HUES64 (cell line): ENCODE measurements at regions not wholly inside any gene's neighbourhood (a gene's known extent, or its start where the extent isn't known, plus 50 kb on each side); places are given as distances from the start of the nearest gene placed in this dataset.

ENCODE experiments used
- H3K27ac ChIP-seq: 2 replicates; pipeline ENCODE4 v1.7.0; 2013; ENCODE audit warnings: low read depth, low read length, inconsistent platforms
- H3K27me3 ChIP-seq: 2 replicates; pipeline ENCODE4 v1.6.1; 2013; ENCODE audit warnings: mild to moderate bottlenecking, low read length; ENCODE audit not compliant: insufficient read depth
- H3K36me3 ChIP-seq: 2 replicates; pipeline ENCODE4 v1.6.1; 2013; ENCODE audit warnings: mild to moderate bottlenecking, low read length; ENCODE audit not compliant: insufficient read depth
- H3K4me1 ChIP-seq: 2 replicates; pipeline ENCODE4 v1.6.1; 2013; ENCODE audit warnings: mild to moderate bottlenecking, low read length, moderate library complexity; ENCODE audit not compliant: insufficient read depth
- H3K4me3 ChIP-seq: 2 replicates; pipeline ENCODE4 v1.5.1; 2013; ENCODE audit warnings: mild to moderate bottlenecking, low read length, moderate library complexity
- H3K9ac ChIP-seq: 2 replicates; pipeline ENCODE4 v1.6.1; 2013; ENCODE audit warnings: mild to moderate bottlenecking, low read depth, low read length
- H3K9me3 ChIP-seq: 2 replicates; pipeline ENCODE4 v1.6.1; 2013; ENCODE audit warnings: low read depth, low read length; ENCODE audit not compliant: insufficient read depth
- WGBS: fragments of 150-250, 120-280 bp; methylation state at CpG from one replicate; pipeline ENCODE4 v1.1.7; 2013; ENCODE audit warnings: missing lambda C conversion rate; 5-methylcytosine and 5-hydroxymethylcytosine counted together

DNA sequence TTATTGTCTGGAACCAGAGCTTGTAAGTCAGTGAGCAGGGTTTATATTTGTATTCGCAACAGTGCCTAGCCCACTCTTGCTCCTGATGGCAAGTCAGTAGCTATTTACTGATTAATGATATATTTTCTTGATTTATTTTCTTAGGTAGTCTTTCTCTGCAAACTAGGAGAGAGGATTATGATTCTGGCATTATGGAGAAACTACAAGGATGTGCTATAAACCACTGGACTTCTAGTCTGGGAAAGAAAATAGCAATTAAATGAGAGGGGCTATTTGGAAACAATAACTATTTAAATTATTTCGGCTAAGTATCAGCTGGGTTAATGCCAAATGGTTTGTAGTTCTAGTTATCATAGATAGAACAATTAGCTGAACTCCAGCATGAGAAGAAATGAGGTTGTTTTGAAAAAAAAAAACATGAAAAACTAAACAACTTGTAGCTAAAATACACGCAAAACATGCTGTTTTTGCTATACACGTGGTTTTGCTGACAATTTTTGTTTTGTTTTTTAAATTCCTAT is 304.9 kb upstream of the TCF21 start:
- H3K36me3 ChIP-seq, result no peaks in the 10 kb centered on the region
- no peaks in the 10 kb centered on the region for H3K9me3 ChIP-seq
- H3K4me1 ChIP-seq, result no peaks in the 10 kb centered on the region
- no peak overlapping the region for H3K4me3 ChIP-seq
- H3K27ac ChIP-seq, result no peak overlapping the region
- H3K27me3 ChIP-seq, result no peaks in the 10 kb centered on the region
- no peak overlapping the region for H3K9ac ChIP-seq
- 94% methylated on average over 4 of the region's 4 CpGs for WGBS

- H3K9me3 ChIP-seq, result no peaks in the 10 kb centered on the region
- no peak overlapping the region for H3K9ac ChIP-seq
- H3K36me3 ChIP-seq, result no peaks in the 10 kb centered on the region
- no peak overlapping the region for H3K27ac ChIP-seq
- 94% methylated on average over 2 of the region's 2 CpGs for WGBS
- H3K27me3 ChIP-seq, result no peaks in the 10 kb centered on the region
- H3K4me1 ChIP-seq, result no peaks in the 10 kb centered on the region
- H3K4me3 ChIP-seq, result no peak overlapping the region
Measured at GRCh38 chr6:133584823-133585222, 304.1 kb upstream of the TCF21 start.

- H3K36me3 ChIP-seq, result no peaks in the 10 kb centered on the region
Measured at GRCh38 chr6:133585978-133586377, 302.9 kb upstream of the TCF21 start.

DNA sequence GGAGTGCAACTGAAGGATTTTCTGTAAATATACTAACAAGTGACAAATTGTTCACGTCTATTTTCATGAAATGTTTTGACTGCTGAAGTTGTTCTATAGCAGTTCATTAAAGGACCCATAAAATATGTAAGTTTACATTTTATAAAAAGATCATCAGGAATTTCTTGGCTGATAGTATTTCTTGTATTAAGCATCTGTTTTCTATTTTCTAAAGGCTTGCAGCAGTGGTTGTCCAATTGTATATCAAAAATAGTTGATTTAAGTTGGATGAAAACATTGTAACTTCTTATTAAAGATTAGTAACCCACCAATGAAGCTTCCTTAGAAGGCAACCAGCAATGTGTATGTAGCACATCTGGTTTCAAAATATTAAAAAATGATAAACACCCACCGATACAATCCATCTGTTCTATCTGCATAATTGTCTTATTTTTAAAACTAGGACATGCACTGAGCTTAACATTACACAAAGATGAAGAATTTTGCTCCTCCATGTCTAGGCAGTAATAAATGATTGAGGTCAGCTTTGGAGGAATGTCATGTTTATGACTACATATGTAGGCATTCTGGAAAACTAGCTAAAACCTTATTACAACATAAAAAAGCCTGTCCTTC is 301.3 kb upstream of the TCF21 start:
- WGBS, result 83% methylated on average over 1 of the region's 2 CpGs
- Histone ChIP-seq H3K9me3 (no peaks in the 10 kb centered on the region), H3K27me3 (no peaks in the 10 kb centered on the region), H3K9ac (no peak overlapping the region), H3K27ac (no peak overlapping the region), H3K4me1 (no peaks in the 10 kb centered on the region), H3K36me3 (no peaks in the 10 kb centered on the region), H3K4me3 (no peak overlapping the region)

More at GRCh38 chr6:133585978-133586377, 302.9 kb upstream of the TCF21 start:
- no peak overlapping the region for H3K27ac ChIP-seq
- no CpG with 5 or more reads among the region's 2 CpGs for WGBS
- no peak overlapping the region for H3K4me3 ChIP-seq
- no peaks in the 10 kb centered on the region for H3K9me3 ChIP-seq
- no peaks in the 10 kb centered on the region for H3K27me3 ChIP-seq
- no peaks in the 10 kb centered on the region for H3K4me1 ChIP-seq
- H3K9ac ChIP-seq, result no peak overlapping the region

GRCh38 chr6:133590196-133590595 is 298.7 kb upstream of the TCF21 start:
- no peak overlapping the region for H3K27ac ChIP-seq
- no peak overlapping the region for H3K9ac ChIP-seq
- WGBS, result 86% methylated on average over 5 of the region's 5 CpGs
- H3K4me1 ChIP-seq, result no peaks in the 10 kb centered on the region
- no peaks in the 10 kb centered on the region for H3K9me3 ChIP-seq
- no peaks in the 10 kb centered on the region for H3K27me3 ChIP-seq
- no peaks in the 10 kb centered on the region for H3K36me3 ChIP-seq
- H3K4me3 ChIP-seq, result no peak overlapping the region

DNA sequence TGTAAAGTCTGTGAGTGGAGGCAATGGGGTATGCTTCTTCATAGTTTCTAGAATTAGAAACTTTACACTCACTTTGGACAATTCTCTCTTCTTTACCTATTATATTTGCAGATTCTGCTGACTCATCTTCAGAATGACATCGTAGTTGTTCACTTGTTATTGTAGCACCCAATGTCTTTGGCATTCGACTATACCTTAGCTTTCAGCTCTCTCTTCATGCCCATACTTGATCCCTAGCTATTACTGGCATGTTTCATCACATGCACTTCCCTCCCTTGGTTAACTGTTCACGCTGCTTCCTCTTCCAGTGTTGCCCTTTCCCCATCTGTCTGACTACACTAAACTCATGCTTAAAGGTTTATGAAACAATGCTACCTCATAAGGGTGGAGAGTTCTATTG is 298.1 kb upstream of the TCF21 start:
- H3K36me3 ChIP-seq, result no peaks in the 10 kb centered on the region
- WGBS, result 95% methylated on average over 3 of the region's 3 CpGs
- no peaks in the 10 kb centered on the region for H3K9me3 ChIP-seq

DNA sequence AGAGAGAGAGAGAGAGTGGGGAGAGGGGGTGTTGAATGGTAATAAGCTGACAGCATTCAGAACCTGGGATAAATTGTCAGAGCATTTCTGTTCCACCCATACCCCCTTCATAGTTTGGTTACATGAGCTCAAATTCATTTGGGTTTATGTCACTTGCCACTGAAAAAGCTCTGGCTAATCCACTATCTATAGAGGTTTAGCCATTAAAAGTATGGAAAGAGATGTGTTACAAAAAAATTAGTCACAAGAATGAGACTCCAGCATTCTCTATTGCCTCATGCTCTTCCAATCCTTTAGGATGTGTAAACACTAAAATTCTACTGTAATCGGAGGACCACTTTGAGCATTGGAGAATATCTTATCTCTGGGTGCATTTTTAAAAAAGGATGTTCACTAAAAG is 297.6 kb upstream of the TCF21 start:
- WGBS, result 100% methylated on average over 1 of the region's 1 CpG
- Histone ChIP-seq H3K27me3 (no peaks in the 10 kb centered on the region), H3K9ac (no peak overlapping the region), H3K9me3 (no peaks in the 10 kb centered on the region), H3K4me1 (no peaks in the 10 kb centered on the region), H3K4me3 (no peak overlapping the region), H3K27ac (no peak overlapping the region), H3K36me3 (no peaks in the 10 kb centered on the region)

More for the DNA sequence above, 298.1 kb upstream of the TCF21 start:
- Histone ChIP-seq H3K27ac (no peak overlapping the region), H3K9ac (no peak overlapping the region), H3K4me3 (no peak overlapping the region), H3K4me1 (no peaks in the 10 kb centered on the region), H3K27me3 (no peaks in the 10 kb centered on the region)

GRCh38 chr6:133594652-133595110 is 294.2 kb upstream of the TCF21 start:
- no peaks in the 10 kb centered on the region for H3K27me3 ChIP-seq
- H3K4me1 ChIP-seq, result no peaks in the 10 kb centered on the region
- WGBS, result 85% methylated on average over 8 of the region's 8 CpGs
- H3K27ac ChIP-seq, result no peak overlapping the region
- H3K36me3 ChIP-seq, result no peaks in the 10 kb centered on the region
- H3K9ac ChIP-seq, result no peak overlapping the region
- H3K4me3 ChIP-seq, result no peak overlapping the region
- H3K9me3 ChIP-seq, result no peaks in the 10 kb centered on the region

- 93% methylated on average over 6 of the region's 7 CpGs for WGBS
Measured at GRCh38 chr6:133595111-133595761, 293.7 kb upstream of the TCF21 start.

GRCh38 chr6:133606852-133607251 is 282.1 kb upstream of the TCF21 start:
- no peaks in the 10 kb centered on the region for H3K36me3 ChIP-seq
- H3K4me3 ChIP-seq, result no peak overlapping the region
- no peak overlapping the region for H3K27ac ChIP-seq
- WGBS, result 95% methylated on average over 3 of the region's 3 CpGs
- no peaks in the 10 kb centered on the region for H3K27me3 ChIP-seq
- no peaks in the 10 kb centered on the region for H3K9me3 ChIP-seq
- H3K4me1 ChIP-seq, result no peaks in the 10 kb centered on the region
- H3K9ac ChIP-seq, result no peak overlapping the region

More at GRCh38 chr6:133595111-133595761, 293.7 kb upstream of the TCF21 start:
- Histone ChIP-seq H3K4me1 (no peaks in the 10 kb centered on the region), H3K9me3 (no peaks in the 10 kb centered on the region), H3K27ac (no peak overlapping the region), H3K4me3 (no peak overlapping the region), H3K27me3 (no peaks in the 10 kb centered on the region), H3K36me3 (no peaks in the 10 kb centered on the region), H3K9ac (no peak overlapping the region)

- 96% methylated on average over 9 of the region's 9 CpGs for WGBS
- no peaks in the 10 kb centered on the region for H3K27me3 ChIP-seq
- H3K9me3 ChIP-seq, result no peaks in the 10 kb centered on the region
- no peaks in the 10 kb centered on the region for H3K36me3 ChIP-seq
- no peak overlapping the region for H3K9ac ChIP-seq
- no peaks in the 10 kb centered on the region for H3K4me1 ChIP-seq
- H3K27ac ChIP-seq, result no peak overlapping the region
- H3K4me3 ChIP-seq, result no peak overlapping the region
Measured at GRCh38 chr6:133608620-133609019, 280.3 kb upstream of the TCF21 start.
